Gastrocnemius medialis (tissue), 4 donors: ENCODE measurements at regions not wholly inside any gene's neighbourhood (a gene's known extent, or its start where the extent isn't known, plus 50 kb on each side); places are given as distances from the start of the nearest gene placed in this dataset.

ENCODE experiments used
- ATAC-seq, 2 donors: fragments of 150-250 bp; one replicate each; pipeline ENCODE4 v1.9.1; 2016
- DNase-seq, 2 donors: peaks; one replicate each; pipeline ENCODE4 v3.0.0-alpha.2; 2019
- H3K27ac ChIP-seq, 4 donors: fragments of 200-600 bp; sonication (generic); 1 replicate in 1 of 4; 2 replicates in 3 of 4; pipeline ENCODE4 v1.5.1; 2016 to 2018; ENCODE audit warnings: mild to moderate bottlenecking in 2 of 4, moderate library complexity in 1 of 4
- H3K27me3 ChIP-seq, 3 donors: fragments of 200-600 bp; sonication (generic) in 2 of 3; 1 replicate in 1 of 3; 2 replicates in 2 of 3; pipeline versions ENCODE4 v1.5.1 to v1.6.0; 2016 to 2019; ENCODE audit warnings: mild to moderate bottlenecking in 1 of 3, moderate library complexity in 1 of 3
- H3K36me3 ChIP-seq, 2 donors: fragments of 200-600 bp; sonication (generic) in 1 of 2; one replicate each; pipeline ENCODE4 v1.5.1; 2017 to 2018
- H3K4me1 ChIP-seq, 2 donors: fragments of 200-600 bp; sonication (generic) in 1 of 2; one replicate each; pipeline ENCODE4 v1.5.1; 2016 to 2017; ENCODE audit warnings: mild to moderate bottlenecking in 2 of 2
- H3K4me3 ChIP-seq, 4 donors: fragments of 200-600 bp; sonication (generic) in 3 of 4; 1 replicate in 1 of 4; 2 replicates in 3 of 4; pipeline ENCODE4 v1.5.1; 2016 to 2019; ENCODE audit warnings: mild to moderate bottlenecking in 2 of 4
- H3K9me3 ChIP-seq, 3 donors: fragments of 200-600 bp; sonication (generic) in 2 of 3; 1 replicate in 1 of 3; 2 replicates in 2 of 3; pipeline ENCODE4 v1.5.1; 2016 to 2019
- CTCF ChIP-seq, 5 experiments: fragments of 450-650 bp in 3 of 5; fragments of 200-600 bp in 2 of 5; sonication (generic) in 2 of 5; IDR thresholded peaks in 4 of 5; conservative IDR thresholded peaks in 1 of 5; 1 replicate in 4 of 5; 2 replicates in 1 of 5; pipeline ENCODE4 v1.5.1; 2016 to 2019; ENCODE audit warnings: antibody characterized with exemption in 5 of 5, mild to moderate bottlenecking in 3 of 5, moderate library complexity in 3 of 5
- POLR2A ChIP-seq, 2 donors: fragments of 450-650 bp; IDR thresholded peaks; one replicate each; pipeline ENCODE4 v1.6.1; 2017; ENCODE audit warnings: antibody characterized with exemption in 2 of 2, mild to moderate bottlenecking in 2 of 2, moderate library complexity in 2 of 2
- in situ Hi-C, 4 donors: fragments of 200-750 bp; cut with MboI; loops; one replicate each; pipeline versions ENCODE4 v1.15.0 to v1.8.0; 2017; ENCODE audit warnings: low sequenced_read_pairs in 4 of 4
- intact Hi-C: fragments of 100-400 bp; cut with DNase I; formaldehyde crosslinking; loops from one replicate; pipeline ENCODE4 v1.15.1; 2023; ENCODE audit warnings: low total_unique reads

DNA sequence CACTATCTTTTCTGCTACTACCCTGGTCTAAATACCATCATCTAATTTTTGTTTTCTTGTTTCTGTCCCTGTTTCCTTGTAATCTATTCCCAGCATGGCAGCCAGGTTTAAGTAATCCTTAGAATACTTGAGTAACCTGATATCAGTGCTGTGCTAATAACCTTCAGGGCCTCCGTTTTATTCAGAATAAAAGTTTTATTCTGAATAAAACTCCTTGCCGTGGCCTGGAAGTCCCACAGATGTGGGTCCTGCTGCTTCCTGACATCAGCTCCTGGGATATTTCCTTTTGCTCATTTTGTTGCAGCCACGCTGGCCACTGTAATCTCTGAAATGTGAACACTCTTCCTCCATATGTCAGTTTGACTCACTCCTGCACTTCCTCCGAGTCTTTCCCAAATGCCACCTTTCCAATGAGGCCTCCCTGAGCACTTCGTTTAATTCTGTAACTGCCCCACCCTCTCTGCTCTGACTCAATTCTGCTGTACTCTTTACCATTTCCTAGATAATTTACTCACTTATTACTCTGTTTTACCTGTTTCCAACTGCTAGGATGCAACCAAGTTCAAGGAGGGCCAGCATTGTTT lies 114.0 kb upstream of the FOXA2 start:
- DNase-seq (no peak), ATAC-seq (no peak)
- peaks cover 6 to 12% of the 10 kb centered on the region in 2 donors for H3K4me1 ChIP-seq
- no peak for TF ChIP-seq CTCF (IDR thresholded peaks at IDR 0.05 in 4 of 5, conservative IDR thresholded peaks at IDR 0.05 in 1 of 5)
- TF ChIP-seq POLR2A (IDR thresholded peaks at IDR 0.05), result no peak
- no peaks in the 10 kb centered on the region for H3K36me3 ChIP-seq
- intact Hi-C loops (loop anchor here (10.0 kb wide), 1 partner anchor 346 kb away; the partner anchor contains the start of gene THBD), in situ Hi-C loops (loop anchor here (5.0 to 25.0 kb wide), 6 partner anchors 339 to 739 kb away; partner anchors contain the start of genes SSTR4 (in 3 of the 4), THBD (in 3 of the 4) and CSTL1 (in 1 of the 4))
- H3K4me3 ChIP-seq, result no peak overlapping the region
- H3K27me3 ChIP-seq, result no peaks in the 10 kb centered on the region
- H3K27ac ChIP-seq, result no peak overlapping the region
- H3K9me3 ChIP-seq, result no peaks in the 10 kb centered on the region

DNA sequence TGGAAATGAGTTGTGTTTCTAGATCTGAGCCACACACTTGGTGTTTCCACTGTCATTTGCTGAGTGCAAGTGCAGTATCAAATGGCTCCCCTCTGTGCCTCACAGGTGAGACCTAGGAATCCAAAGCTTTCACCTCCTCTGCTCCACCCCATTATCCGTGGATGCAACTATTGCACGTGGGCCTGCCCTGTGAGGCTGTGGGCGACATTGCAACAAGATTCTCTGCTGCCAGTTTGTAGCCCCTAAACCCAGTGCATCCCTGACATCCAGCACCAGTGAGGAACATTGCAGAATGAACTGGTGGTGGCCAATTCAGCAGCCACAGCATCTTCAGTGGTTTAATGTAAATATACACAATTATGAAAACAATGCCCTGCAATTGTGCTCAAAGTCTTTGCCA lies 115.0 kb upstream of the FOXA2 start:
- TF ChIP-seq CTCF (IDR thresholded peaks at IDR 0.05 in 4 of 5, conservative IDR thresholded peaks at IDR 0.05 in 1 of 5) (no peak), POLR2A (IDR thresholded peaks at IDR 0.05) (no peak)
- ATAC-seq (no peak), DNase-seq (no peak)
- intact Hi-C loops, result loop anchor here (10.0 kb wide), 1 partner anchor 345 kb away; the partner anchor contains the start of gene THBD
- Histone ChIP-seq H3K27me3 (no peaks in the 10 kb centered on the region), H3K27ac (no peak overlapping the region), H3K9me3 (no peaks in the 10 kb centered on the region), H3K4me1 (peaks cover 6 to 11% of the 10 kb centered on the region in 2 donors), H3K36me3 (no peaks in the 10 kb centered on the region), H3K4me3 (no peak overlapping the region)
- in situ Hi-C loops, result loop anchor here (5.0 to 25.0 kb wide), 6 partner anchors 338 to 738 kb away; partner anchors contain the start of genes SSTR4 (in 3 of the 4), THBD (in 3 of the 4) and CSTL1 (in 1 of the 4)

DNA sequence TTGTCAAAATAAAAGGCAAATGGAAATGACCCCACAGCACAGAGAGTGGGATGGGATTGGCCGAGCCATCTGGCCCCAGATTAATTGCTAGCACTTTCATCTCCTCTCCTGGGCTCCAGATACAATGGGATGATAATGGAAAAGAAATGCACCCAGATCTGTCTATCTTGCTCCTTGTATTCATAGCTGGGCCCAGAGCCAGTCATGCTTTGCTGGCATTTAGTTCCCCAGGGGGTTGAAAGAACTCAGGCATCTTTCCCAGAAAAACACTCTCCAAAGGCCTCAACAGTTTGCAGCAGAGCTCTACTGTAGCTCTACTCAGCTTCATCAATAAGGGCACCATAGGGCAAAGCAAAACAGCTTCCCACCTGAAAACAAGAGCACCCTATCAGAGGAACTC lies 116.0 kb upstream of the FOXA2 start:
- no peak for TF ChIP-seq POLR2A (IDR thresholded peaks at IDR 0.05)
- no peak for TF ChIP-seq CTCF (IDR thresholded peaks at IDR 0.05 in 4 of 5, conservative IDR thresholded peaks at IDR 0.05 in 1 of 5)
- no peak overlapping the region for H3K27ac ChIP-seq
- H3K4me3 ChIP-seq, result no peak overlapping the region
- ATAC-seq, result no peak
- H3K27me3 ChIP-seq, result no peaks in the 10 kb centered on the region
- H3K4me1 ChIP-seq, result peaks cover 0 to 1% of the 10 kb centered on the region in 2 donors
- no peaks in the 10 kb centered on the region for H3K9me3 ChIP-seq
- in situ Hi-C loops, result loop anchor here in 2 of 4 donors (25.0 kb wide), 2 partner anchors 337 to 512 kb away; partner anchors contain the start of genes SSTR4 (in 1 of the 2) and THBD (in 1 of the 2)
- intact Hi-C loops, result no loop called here
- DNase-seq, result no peak
- H3K36me3 ChIP-seq, result no peaks in the 10 kb centered on the region

- DNase-seq (no peak), ATAC-seq (no peak)
- no peak for TF ChIP-seq CTCF (IDR thresholded peaks at IDR 0.05 in 4 of 5, conservative IDR thresholded peaks at IDR 0.05 in 1 of 5)
- TF ChIP-seq POLR2A (IDR thresholded peaks at IDR 0.05), result no peak
- Histone ChIP-seq H3K9me3 (no peaks in the 10 kb centered on the region), H3K27ac (no peak overlapping the region), H3K36me3 (no peaks in the 10 kb centered on the region), H3K4me3 (no peak overlapping the region), H3K4me1 (no peaks in the 10 kb centered on the region), H3K27me3 (no peaks in the 10 kb centered on the region)
- in situ Hi-C loops (loop anchor here in 2 of 4 donors (25.0 kb wide), 2 partner anchors 336 to 511 kb away; partner anchors contain the start of genes SSTR4 (in 1 of the 2) and THBD (in 1 of the 2)), intact Hi-C loops (no loop called here)
These were observed 117.4 kb upstream of the FOXA2 start for GRCh38 chr20:22701679-22702308.
